Astrocyte (in vitro differentiated cells and primary cell): ENCODE measurements at regions not wholly inside any gene's neighbourhood (a gene's known extent, or its start where the extent isn't known, plus 50 kb on each side); places are given as distances from the start of the nearest gene placed in this dataset.

Source experiments
- DNase-seq: peaks from one replicate; pipeline ENCODE4 v3.0.0-alpha.2; 2010; ENCODE audit warnings: low read depth
- FAIRE-seq: peaks from 2 replicates; lab custom pipeline; 2011; peaks lifted over from hg19 to GRCh38; lab: Jason Lieb, UNC
- H2AFZ ChIP-seq: 2 replicates; pipeline ENCODE4 v1.6.0; 2012; ENCODE audit warnings: low read depth, low read length, inconsistent platforms
- H3K27ac ChIP-seq: 2 replicates; pipeline ENCODE4 v1.5.1; 2011; ENCODE audit warnings: low read depth, low read length, inconsistent platforms
- H3K27me3 ChIP-seq: 2 replicates; pipeline ENCODE4 v1.6.0; 2011; ENCODE audit warnings: low read length, inconsistent platforms; ENCODE audit not compliant: insufficient read depth
- H3K36me3 ChIP-seq: 2 replicates; pipeline ENCODE4 v1.5.1; 2011; ENCODE audit warnings: low read length, inconsistent platforms; ENCODE audit not compliant: insufficient read depth
- H3K4me1 ChIP-seq: 2 replicates; pipeline ENCODE4 v1.5.1; 2011; ENCODE audit warnings: low read length, inconsistent platforms; ENCODE audit not compliant: insufficient read depth
- H3K4me2 ChIP-seq: 2 replicates; pipeline ENCODE4 v1.6.0; 2012; ENCODE audit warnings: low read length, inconsistent platforms
- H3K4me3 ChIP-seq: 2 replicates; pipeline ENCODE4 v1.5.1; 2011; ENCODE audit warnings: low read depth, mild to moderate bottlenecking, low read length, inconsistent platforms; ENCODE audit not compliant: insufficient read depth
- H3K79me2 ChIP-seq: 2 replicates; pipeline ENCODE4 v1.6.0; 2012; ENCODE audit warnings: mild to moderate bottlenecking, low read length, inconsistent platforms; ENCODE audit not compliant: insufficient read depth
- H3K9ac ChIP-seq: 2 replicates; pipeline ENCODE4 v1.6.0; 2012; ENCODE audit warnings: mild to moderate bottlenecking, low read length, inconsistent platforms
- H3K9me3 ChIP-seq: 2 replicates; pipeline ENCODE4 v1.5.1; 2012; ENCODE audit warnings: low read depth, mild to moderate bottlenecking, low read length, inconsistent platforms; ENCODE audit not compliant: insufficient read depth
- H4K20me1 ChIP-seq: 2 replicates; pipeline ENCODE4 v1.6.0; 2012; ENCODE audit warnings: low read length, inconsistent platforms; ENCODE audit not compliant: insufficient read depth
- H3K27ac Mint-ChIP-seq: one replicate; pipeline ENCODE4 v1.8.0; 2021; ENCODE audit warnings: mild to moderate bottlenecking, mixed read lengths; ENCODE audit not compliant: unreplicated experiment
- H3K27me3 Mint-ChIP-seq: one replicate; pipeline ENCODE4 v1.8.0; 2021; ENCODE audit warnings: low read depth, mixed read lengths; ENCODE audit not compliant: unreplicated experiment
- H3K36me3 Mint-ChIP-seq: one replicate; pipeline ENCODE4 v1.8.0; 2021; ENCODE audit warnings: low read depth, mixed read lengths; ENCODE audit not compliant: unreplicated experiment
- H3K4me1 Mint-ChIP-seq: one replicate; pipeline ENCODE4 v1.8.0; 2021; ENCODE audit warnings: low read depth, mixed read lengths; ENCODE audit not compliant: unreplicated experiment
- H3K4me3 Mint-ChIP-seq: one replicate; pipeline ENCODE4 v1.8.0; 2021; ENCODE audit warnings: mild to moderate bottlenecking, moderate library complexity, mixed read lengths; ENCODE audit not compliant: unreplicated experiment
- H3K9me3 Mint-ChIP-seq: one replicate; pipeline ENCODE4 v1.8.0; 2021; ENCODE audit warnings: mild to moderate bottlenecking, mixed read lengths; ENCODE audit not compliant: unreplicated experiment
- EZH2 ChIP-seq: IDR thresholded peaks from 2 replicates; pipeline ENCODE4 v1.6.1; 2012; ENCODE audit warnings: mild to moderate bottlenecking, low read length, inconsistent platforms; ENCODE audit not compliant: insufficient read depth
- TF ChIP-seq, protein P1 (sequence below): IDR thresholded peaks from 2 replicates; pipeline ENCODE4 v1.5.1; 2011; ENCODE audit warnings: low read depth, mild to moderate bottlenecking, inconsistent platforms, low read length, moderate library complexity; ENCODE audit not compliant: insufficient read depth

- Mint-ChIP-seq H3K4me3 (no peak overlapping the region), H3K4me1 (peaks cover 12% of the 10 kb centered on the region), H3K27ac (no peak overlapping the region), H3K27me3 (no peaks in the 10 kb centered on the region), H3K9me3 (peaks cover 4% of the 10 kb centered on the region), H3K36me3 (no peaks in the 10 kb centered on the region)
- Histone ChIP-seq H4K20me1 (no peaks in the 10 kb centered on the region), H3K36me3 (no peaks in the 10 kb centered on the region), H3K9me3 (no peaks in the 10 kb centered on the region), H2AFZ (no peak overlapping the region), H3K4me2 (no peak overlapping the region), H3K27me3 (no peaks in the 10 kb centered on the region), H3K79me2 (no peaks in the 10 kb centered on the region), H3K4me3 (no peak overlapping the region), H3K4me1 (peaks cover 8% of the 10 kb centered on the region), H3K27ac (no peak overlapping the region), H3K9ac (no peak overlapping the region)
- DNase-seq, result no peak
- no peak for FAIRE-seq
- TF ChIP-seq EZH2, result no peak
- TF ChIP-seq, protein P1, sequence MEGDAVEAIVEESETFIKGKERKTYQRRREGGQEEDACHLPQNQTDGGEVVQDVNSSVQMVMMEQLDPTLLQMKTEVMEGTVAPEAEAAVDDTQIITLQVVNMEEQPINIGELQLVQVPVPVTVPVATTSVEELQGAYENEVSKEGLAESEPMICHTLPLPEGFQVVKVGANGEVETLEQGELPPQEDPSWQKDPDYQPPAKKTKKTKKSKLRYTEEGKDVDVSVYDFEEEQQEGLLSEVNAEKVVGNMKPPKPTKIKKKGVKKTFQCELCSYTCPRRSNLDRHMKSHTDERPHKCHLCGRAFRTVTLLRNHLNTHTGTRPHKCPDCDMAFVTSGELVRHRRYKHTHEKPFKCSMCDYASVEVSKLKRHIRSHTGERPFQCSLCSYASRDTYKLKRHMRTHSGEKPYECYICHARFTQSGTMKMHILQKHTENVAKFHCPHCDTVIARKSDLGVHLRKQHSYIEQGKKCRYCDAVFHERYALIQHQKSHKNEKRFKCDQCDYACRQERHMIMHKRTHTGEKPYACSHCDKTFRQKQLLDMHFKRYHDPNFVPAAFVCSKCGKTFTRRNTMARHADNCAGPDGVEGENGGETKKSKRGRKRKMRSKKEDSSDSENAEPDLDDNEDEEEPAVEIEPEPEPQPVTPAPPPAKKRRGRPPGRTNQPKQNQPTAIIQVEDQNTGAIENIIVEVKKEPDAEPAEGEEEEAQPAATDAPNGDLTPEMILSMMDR, result no peak
Measured at GRCh38 chr2:39615675-39616074, 50.0 kb upstream of the TMEM178A start.
